GM19239 (cell line): ENCODE measurements at regions not wholly inside any gene's neighbourhood (a gene's known extent, or its start where the extent isn't known, plus 50 kb on each side); places are given as distances from the start of the nearest gene placed in this dataset.
"Not testable (repeated sequence)": the region's sequence is repeated elsewhere in the genome, so short reads cannot be mapped to it uniquely, and the experiment has no call there.

ENCODE experiments used
- DNase-seq: peaks from one replicate; pipeline ENCODE4 v3.0.0; 2011; ENCODE audit warnings: low spot score; ENCODE audit not compliant: insufficient read length
- FAIRE-seq: peaks from 2 replicates; lab custom pipeline; 2011; peaks lifted over from hg19 to GRCh38; lab: Jason Lieb, UNC

DNA sequence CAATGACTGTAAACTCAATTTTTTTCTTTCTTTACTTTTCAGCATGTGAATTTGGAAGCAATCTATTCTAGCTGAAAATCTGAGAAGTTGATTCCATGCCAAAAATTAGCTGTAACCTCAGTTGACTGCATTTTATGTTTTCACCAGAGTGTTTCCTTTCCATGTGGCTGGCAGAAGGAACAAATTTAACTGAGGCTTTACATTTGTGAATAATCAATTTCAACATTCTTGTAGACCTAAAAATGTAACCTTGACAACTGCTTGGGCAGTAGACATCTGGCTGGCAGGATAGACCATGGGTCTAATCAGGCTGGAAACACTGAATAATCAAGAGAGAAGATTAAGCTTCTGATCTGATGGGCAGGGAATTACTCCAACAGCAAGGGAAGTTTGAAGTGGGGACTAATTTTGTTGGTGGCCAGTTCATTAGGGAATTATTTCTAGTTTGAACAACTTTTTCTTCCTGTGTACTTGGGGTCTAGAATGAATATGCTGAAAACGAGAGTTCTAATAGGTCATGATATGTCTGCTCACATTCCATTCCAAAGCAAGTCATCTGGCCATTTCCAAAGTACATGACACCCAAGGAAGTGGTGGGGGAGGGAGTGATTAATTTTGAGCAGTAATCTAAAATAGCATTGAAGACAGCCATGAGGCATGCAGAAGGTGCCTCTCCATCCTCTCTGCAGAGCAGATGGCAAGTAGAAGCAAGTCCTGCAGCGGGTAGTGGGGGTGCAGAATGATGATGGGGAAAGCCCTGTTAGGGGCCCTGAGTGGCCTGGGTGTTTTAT, 68.2 kb downstream of the ATP23 start:
- DNase-seq (no peak), FAIRE-seq (no peak)

DNA sequence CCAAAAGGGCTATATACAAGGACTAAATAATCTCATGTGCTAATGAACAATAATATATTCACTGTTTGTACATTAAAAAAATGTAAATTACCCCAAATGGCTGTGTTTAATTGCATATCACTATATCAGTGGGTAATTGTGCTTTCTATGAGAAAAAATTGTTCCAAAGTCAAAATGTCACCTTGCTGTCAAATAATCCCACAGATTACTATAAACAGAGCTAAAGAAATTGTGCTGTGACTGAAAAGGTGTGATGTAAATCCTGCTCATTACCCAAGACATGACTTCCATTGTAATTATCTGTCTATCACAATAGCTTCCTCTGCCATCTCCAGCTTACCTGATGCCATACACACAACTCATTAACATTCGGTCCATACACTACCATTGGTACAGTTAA, 70.3 kb downstream of the ATP23 start:
- DNase-seq (no peak), FAIRE-seq (no peak)

DNA sequence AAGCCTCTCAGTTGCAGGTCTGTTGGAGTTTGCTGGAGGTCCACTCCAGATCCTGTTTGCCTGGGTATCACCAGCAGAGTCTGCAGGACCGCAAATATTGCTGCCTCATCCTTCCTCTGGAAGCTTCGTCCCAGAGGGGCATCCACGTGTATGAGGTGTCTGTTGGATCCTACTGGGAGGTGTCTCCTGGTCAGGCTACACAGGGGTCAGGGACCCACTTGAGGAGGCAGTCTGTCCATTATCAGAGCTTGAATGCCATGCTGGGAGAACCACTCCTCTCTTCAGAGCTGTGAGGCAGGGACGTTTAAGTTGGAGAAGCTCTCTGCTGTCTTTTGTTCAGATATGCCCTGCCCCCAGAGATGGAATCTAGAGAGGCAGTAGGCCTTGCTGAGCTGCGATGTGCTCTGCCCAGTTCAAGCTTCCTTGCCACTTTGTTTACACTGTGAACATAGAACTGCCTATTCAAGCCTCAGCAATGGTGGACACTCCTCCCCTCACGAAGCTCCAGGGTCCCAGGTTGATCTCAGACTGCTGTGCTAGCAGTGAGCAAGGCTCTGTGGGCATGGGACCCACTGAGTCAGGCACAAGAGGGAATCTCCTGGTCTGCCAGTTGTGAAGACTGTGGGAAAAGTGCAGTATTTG, 81.1 kb downstream of the ATP23 start:
- FAIRE-seq, DNase-seq: not testable (repeated sequence)

DNA sequence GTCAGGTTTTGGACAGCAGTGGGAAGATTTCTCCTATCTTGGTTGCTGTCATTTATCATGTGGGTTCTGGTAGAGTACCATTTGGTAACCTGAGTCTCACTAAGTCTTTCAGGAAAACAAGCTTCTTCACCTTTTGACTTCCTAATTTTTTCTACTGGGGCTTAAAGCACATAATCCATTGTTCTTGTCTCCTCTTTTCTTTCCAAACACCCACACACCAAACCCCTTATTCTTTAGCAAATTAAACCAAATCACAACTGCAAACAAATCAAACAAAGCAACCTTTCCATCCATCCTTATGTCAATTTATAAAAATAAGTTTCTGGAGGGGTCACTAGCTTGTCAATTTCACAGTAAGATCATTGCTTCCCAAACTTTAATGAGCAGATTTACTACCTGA, 84.1 kb downstream of the ATP23 start:
- DNase-seq = no peak
- no peak for FAIRE-seq

DNA sequence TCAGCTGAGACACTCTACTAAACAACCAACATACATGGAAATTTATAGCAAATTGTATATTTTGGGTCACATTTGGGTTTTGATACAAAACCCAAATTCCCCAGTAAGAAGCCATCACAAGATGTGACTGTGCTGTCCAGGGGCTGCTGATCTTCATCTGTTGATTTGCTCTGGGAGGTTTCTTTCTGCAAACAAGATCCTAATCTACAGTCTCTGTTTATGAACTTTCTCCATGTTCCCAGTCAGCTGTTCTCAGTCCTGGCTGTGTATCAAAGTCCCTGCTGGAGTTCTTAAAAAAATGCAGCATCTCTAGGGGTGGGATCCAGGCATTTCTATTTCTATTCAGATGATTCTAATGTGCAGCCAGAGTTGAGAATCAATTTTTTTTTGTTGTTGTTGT, 85.1 kb downstream of the ATP23 start:
- FAIRE-seq = no peak
- no peak for DNase-seq

DNA sequence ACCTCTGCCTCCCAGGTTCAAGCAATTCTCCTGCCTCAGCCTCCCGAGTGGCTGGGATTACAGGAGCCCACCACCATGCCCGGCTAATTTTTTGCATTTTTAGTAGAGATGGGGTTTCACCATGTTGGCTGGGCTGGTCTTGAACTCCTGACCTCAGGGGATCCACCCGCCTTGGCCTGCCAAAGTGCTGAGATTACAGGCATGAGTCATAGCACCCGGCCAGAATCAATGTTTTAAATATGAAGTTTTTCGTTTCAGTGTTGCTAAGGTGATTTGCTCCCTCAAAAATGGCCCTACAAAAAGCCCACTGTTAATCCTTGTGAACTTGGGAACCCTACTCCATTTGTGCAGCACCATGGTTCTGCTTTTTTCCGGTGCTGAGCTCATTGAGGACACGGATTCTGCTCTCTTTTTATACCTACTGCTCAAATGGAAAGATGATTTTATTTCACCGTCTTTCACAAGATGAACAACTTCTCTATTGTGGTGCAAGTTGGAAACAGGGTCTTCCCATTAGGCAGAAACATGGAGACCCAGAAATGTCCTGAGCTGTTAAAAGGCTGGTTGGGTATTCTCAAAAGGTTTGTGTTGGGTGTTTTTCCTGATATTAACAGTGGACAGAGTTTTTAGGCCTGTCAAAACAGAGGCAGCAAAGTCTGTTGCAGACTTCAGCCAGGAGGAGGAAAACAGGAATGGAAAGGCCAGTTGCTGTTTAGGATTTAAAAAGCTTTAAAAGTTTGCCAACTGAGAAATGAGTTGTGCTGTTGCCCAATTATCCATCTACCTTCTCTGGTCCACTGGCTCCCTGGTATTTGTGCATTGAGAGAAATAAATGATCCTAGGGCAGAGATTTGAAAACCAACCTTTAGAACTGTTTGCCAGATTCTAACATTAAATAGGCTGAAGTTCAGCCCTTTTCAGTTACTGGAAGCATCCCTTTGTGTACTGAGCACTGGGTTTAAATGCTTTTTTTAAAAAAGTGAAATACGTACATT, 85.8 kb downstream of the ATP23 start:
- FAIRE-seq (no peak), DNase-seq (no peak)

DNA sequence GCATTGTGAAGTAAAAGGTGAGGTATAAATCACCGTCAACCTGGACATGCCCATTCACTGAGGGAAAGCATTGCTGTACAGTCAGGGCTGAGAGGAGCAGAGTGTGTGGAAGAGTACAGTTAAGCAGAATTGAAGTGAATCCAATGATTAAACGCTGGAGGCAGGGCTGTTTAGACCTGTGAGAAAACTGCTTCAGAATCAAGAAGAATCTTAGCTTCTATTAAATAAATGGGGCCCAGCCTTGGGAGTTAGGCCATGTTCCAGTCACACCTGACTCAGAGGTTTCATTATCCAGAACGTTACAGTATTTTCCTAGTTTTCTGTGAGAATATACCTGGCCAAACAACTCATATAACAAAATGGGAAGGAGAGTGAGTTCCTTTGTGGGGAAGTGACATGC, 86.9 kb downstream of the ATP23 start:
- FAIRE-seq (no peak), DNase-seq (no peak)

DNA sequence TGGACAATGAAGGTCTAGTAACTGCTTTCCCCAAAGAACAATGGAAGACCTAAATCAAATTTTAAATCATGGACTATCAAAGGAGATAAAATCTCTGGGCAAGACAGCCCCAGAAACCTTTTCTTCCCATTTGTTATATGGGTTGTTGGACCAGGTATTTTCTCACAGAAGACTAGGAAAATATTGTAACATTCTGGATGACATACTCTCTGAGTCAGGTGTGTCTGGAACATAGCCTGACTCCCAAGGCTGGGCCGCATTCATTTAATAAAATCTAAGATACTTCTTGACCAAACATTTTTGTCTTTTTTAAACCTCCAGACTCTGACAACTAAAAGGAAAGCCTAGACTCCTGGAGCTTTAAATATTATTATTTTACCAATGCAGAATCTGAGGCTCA, 87.9 kb downstream of the ATP23 start:
- DNase-seq = no peak
- no peak for FAIRE-seq

DNA sequence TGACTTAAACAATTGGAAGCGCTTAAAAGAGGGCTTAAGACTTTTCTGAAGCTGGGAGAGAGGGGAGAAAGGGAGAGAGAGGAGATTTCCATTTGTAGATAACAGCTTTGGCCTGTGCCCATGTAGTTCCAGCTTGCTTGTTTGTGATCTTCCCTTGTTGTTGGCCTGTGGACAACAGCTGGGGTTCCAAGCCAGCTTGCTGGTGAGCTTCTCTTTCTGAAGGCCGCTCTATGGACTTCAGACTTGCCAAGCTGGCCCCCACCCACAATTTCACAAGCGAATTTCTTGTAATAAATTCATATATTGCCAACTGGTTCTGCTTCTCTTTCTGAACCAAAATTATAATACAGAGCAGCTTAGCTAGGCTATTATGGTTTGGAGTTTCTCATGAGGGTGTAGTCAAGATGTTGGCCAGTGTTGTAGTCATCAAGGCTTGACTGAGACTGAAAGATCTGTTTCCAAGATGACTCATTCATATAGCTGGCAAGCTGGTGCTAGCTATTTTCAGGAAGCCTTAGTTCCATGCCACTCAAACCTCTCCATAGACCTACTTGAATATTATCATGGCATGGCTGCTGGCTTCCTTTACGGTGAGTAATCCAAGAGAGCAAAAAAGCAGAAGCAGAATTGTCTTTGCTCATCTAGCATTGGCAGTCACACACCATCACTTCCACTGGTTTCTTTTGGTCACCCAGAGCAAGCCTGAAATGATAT, 89.4 kb downstream of the ATP23 start:
- FAIRE-seq = no peak

DNA sequence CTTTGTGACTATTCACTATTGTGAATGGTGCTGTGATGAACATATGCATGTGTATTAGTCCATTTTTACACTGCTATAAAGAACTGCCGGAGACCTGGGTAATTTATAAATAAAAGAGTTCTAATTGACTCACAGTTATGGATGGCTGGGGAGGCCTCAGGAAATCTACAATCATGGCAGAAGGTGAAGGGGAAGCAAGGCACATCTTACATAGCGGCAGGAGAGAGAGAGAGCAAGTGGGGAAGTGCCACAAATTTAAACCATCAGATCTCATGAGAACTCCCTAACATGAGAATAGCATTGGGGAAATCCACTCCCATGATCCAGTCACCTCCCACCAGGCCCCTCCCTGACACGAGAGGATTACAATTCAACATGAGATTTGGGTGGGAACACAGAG, 90.8 kb downstream of the ATP23 start:
- FAIRE-seq (no peak), DNase-seq (no peak)

More for the DNA sequence above, 89.4 kb downstream of the ATP23 start:
- no peak for DNase-seq

DNA sequence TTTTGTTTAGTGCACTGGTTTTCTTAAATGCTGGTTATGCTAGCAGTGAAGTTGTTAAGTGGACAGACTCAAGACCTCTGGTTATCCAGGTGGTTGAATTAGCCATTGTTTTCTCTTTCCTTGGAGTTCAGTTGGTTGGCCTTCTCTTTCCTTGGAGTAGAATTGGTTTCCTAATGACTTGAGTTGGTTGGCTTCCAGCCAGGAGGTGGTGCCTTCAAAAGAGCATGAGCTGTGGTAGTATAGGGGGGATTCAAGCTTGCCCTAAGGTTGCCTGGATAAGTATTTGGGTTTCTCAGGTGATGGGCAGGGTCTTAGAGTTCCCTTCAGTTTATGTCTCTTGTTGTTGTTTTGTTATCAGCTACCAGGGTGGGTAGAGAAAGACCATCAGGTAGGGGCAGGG, 92.5 kb downstream of the ATP23 start:
- DNase-seq (no peak), FAIRE-seq (no peak)

DNA sequence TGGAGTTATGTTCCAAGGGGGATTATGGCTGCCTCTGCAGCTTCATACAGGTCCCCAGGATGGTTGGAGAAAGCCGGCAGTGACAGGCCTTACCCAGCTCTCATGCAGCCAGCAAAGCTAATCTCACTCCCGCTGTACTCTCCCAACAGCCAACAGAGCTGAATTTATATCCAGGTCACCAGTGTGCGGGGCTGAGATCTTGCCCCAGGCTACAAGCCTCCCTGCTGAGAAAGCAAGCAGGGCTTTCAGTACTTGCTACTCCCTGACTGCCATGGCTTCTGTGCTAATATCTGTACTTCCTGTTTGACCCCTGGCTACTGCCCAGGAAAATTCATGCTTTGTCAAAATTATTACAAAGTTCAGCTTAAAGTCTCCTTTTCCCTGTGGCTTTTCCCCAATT, 92.9 kb downstream of the ATP23 start:
- DNase-seq (no peak), FAIRE-seq (no peak)

DNA sequence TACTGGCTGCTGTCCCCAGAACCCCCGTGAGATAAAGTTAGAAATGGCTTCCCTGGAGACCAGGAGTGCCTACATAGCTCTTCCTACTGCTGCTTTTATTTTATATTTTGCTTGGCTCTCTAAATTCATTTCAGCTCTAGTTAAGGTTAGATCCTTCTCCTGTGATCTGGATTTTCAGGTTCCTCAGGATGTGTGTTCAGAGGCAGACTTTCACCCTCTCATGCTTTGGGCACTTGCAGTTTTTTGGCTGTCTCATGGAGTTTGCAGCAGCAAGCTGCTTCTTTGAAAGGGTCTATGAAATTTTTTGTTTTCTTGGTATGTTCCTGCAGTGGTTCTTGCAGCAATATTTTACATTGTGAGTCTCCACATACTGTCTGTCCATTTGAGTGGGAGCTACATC, 93.3 kb downstream of the ATP23 start:
- DNase-seq = no peak
- FAIRE-seq = no peak

DNA sequence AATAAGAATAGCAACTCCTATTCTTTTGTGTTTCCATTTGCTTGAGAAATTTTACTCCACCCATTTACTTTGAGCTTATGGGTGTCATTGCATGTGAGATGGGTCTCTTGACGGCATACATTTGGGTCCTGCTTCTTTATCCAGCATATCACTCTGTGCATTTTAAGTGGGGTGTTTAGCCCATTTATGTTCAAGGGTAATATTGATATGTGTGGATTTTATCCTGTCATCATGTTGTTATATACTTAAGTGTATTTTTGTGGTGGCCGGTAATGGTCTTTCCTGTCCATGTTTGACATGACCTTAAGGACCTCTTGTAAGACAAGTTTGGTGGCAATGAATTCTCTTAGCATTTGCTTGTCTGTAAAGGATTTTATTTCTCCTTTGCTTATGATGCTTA, 100.1 kb downstream of the ATP23 start:
- DNase-seq (no peak), FAIRE-seq (no peak)

DNA sequence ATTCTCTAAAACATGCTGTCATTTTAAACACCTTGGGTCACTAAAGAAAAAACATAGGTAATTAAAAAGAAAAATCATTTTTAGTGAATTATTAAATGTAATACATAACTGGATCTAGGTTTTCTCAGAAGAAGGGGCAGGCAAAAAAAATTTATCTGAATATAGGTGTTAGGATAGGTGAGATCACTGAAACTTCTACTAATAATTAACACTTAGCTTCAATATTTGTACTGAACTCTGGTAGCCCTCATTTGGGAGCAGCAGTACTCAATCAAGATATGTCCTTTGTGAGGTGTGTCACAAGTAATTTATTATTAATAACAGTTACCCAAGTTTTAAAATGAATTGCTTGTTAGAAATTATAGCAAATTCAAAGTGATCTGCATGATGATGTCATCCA, 103.6 kb downstream of the ATP23 start:
- DNase-seq (no peak), FAIRE-seq (no peak)

DNA sequence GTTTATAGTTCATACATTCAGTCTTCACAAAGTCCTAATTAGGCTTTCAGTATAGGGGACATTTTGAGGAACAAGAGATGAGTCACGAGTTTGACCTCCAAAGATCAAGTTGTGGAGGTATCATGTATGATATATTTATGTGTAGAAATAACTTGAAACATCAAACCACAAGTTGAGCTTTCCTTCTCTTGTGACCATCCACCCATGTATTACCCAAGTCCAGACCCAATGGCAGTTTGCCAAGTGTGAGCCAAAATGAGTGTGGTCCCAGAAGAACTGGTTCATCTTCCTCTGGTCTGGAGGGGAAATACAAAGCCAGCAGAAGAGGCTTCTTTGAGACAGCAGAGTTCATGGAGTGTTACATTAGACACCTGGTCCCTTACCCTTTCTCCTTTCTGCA, 104.9 kb downstream of the ATP23 start:
- DNase-seq (no peak), FAIRE-seq (no peak)

DNA sequence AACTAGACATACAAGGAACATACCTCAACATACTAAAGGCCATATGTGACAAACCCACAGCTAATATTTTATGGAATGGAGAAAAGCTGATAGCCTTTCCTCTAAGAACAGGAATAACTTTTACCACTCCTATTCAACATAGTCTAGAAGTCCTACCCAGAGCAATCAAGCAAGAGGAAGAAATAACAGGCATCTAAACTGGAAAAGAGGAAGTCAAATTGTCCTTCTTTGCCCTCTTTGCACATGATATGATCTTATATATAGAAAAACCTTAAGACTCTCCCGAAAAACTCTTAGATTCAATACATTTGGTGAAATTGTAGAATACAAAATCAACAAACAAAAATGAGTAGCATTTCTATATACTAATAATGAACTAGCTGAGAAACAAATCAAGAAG, 110.0 kb downstream of the ATP23 start:
- FAIRE-seq = no peak

DNA sequence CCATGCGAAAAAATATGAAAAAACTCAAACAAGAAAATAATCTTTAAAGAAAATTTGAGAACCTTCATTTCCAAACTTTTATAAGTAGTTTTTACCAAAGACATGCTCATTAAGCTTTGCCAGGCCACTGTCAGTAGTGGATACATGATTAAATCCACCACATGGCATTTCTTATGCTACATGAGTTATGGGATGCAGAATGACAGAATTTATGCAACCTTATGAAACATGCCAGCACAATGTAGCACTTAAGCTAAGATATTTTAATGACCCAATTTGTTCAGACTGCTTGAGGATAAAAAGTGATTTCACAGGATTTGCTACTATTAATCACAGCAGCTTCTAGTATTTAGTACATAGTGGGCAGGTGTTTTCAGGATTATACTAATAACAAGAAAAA, 123.3 kb downstream of the ATP23 start:
- DNase-seq (no peak), FAIRE-seq (no peak)

More for the DNA sequence above, 110.0 kb downstream of the ATP23 start:
- no peak for DNase-seq

DNA sequence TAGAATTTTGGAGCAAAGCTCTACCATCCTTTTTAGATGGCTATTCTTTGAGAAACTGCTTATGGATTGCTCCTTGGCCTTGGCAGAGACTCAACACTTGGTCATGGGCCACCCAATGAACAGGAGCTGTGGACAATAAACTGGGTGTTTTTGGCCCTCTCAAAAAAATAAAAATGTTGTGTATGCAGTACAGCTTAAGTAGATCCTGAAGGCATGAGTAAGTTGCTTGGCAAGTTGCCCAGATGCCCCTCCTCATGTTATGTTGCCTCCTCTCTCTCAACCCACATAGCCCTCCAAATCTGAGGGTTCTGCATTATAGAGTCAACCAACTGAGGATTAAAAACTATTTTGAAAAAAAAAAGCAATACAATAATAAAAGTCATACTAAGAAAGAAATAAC, 124.9 kb downstream of the ATP23 start:
- no peak for DNase-seq
- FAIRE-seq = no peak
